BLaER1 treated with 17β-estradiol and CSF1 and Interleukin-3, amounts not matched to agents 10 nM and 100 nM (cell line): ENCODE measurements at regions not wholly inside any gene's neighbourhood (a gene's known extent, or its start where the extent isn't known, plus 50 kb on each side); places are given as distances from the start of the nearest gene placed in this dataset.

ENCODE experiments used
- H3K27ac ChIP-seq, 11 experiments: shearing (Covaris generic); formaldehyde crosslinking; 2 replicates each; pipeline ENCODE4 v1.8.1; 2022
- H3K27me3 ChIP-seq, 11 experiments: shearing (Covaris generic); formaldehyde crosslinking; 2 replicates each; pipeline ENCODE4 v1.8.1; 2022
- H3K36me3 ChIP-seq, 11 experiments: shearing (Covaris generic); formaldehyde crosslinking; 2 replicates each; pipeline ENCODE4 v1.8.1; 2022
- H3K4me1 ChIP-seq, 10 experiments: shearing (Covaris generic); formaldehyde crosslinking; 2 replicates each; pipeline ENCODE4 v1.8.1; 2022
- H3K4me2 ChIP-seq, 11 experiments: shearing (Covaris generic); formaldehyde crosslinking; 2 replicates each; pipeline ENCODE4 v1.8.1; 2022
- H3K4me3 ChIP-seq, 10 experiments: shearing (Covaris generic); formaldehyde crosslinking; 2 replicates each; pipeline ENCODE4 v1.8.1; 2022
- H3K9ac ChIP-seq, 11 experiments: shearing (Covaris generic); formaldehyde crosslinking; 2 replicates each; pipeline ENCODE4 v1.8.1; 2022
- H3K9me3 ChIP-seq, 11 experiments: shearing (Covaris generic); formaldehyde crosslinking; replicated peaks in 1 of 11; 2 replicates each; pipeline ENCODE4 v1.8.1; 2022
- H4K20me1 ChIP-seq, 11 experiments: shearing (Covaris generic); formaldehyde crosslinking; 2 replicates each; pipeline ENCODE4 v1.8.1; 2022
- Cebpa-rat ChIP-seq, 11 experiments: shearing (Covaris generic); IDR thresholded peaks; 2 replicates each; pipeline ENCODE4 v1.8.1; 2022

DNA sequence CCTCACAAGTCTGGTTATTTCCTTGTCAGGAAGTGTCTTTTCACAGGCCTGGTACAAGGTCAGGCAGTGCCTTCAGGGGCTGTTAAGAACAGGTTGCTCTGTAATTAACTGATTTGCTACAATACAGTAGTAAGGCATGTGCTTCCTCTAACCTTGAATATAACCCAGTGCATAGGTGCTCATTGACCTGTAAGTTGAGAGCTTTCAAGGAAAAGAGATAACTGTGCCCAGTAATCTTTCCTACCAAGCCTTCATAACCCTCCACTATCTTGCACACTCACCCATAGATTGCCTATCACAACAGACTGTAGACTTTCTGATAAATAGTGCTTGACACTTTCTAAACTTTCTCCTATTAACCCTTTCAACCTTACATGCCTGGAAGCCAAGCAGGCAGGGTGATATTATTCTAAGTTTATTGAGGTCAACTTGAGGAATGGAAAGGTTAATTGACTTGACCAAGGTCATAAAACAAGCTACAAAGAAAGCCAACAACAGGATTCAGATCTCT, 148.1 kb downstream of the PPARGC1A start:
- TF ChIP-seq Cebpa-rat (IDR thresholded peaks at IDR 0.05): no peak

DNA sequence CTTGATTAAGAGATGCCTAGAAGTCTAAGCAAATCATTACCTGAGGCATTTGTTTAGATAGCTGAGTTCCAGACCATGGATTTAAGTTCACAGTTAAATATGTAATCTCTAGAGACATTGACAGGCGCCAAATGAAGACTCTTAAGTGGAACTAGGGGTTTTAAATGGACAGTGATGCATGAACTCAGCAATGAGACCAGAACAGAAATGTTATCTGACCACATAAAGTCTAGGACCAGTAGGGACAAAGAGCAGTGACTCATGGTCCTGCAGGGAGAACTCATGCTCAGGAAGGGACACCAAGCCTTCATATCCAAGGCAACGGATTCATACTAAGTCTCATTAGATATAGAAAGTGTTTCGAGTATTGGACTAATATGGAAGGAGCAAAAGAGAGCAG, 152.3 kb downstream of the PPARGC1A start:
- TF ChIP-seq Cebpa-rat (IDR thresholded peaks at IDR 0.05): no peak
- H3K9ac ChIP-seq: no peak overlapping the region

More for the DNA sequence above, 148.1 kb downstream of the PPARGC1A start:
- Histone ChIP-seq H3K27ac (no peak overlapping the region), H3K9me3 (peaks cover 0 to 8% (median 0%) of the 10 kb centered on the region in 11 experiments; a peak in 2 of 22 replicates), H3K4me1 (no peaks in the 10 kb centered on the region), H3K4me2 (no peak overlapping the region), H3K4me3 (no peak overlapping the region), H3K27me3 (no peaks in the 10 kb centered on the region), H4K20me1 (no peaks in the 10 kb centered on the region), H3K9ac (no peak overlapping the region), H3K36me3 (no peaks in the 10 kb centered on the region)

DNA sequence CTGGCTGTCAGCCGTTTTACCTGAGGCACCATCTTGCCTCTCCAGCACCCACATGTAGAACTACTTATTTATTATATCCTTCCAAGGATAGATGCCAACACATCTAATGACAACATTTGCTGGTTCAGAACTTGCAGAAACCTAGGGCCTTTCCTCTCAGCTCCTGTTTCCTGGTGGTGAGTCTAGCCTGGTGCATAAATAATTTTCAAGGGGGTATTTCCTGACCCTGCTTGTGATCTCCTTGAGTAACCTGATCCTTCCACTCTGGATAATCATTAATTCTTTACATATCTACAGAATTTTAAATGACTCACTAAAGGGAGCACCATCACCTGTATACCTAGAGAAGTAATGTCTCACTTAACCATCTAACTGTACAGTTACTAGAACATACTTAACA, 153.4 kb downstream of the PPARGC1A start:
- Histone ChIP-seq H3K4me3 (no peak overlapping the region), H3K9me3 (no peaks in the 10 kb centered on the region), H3K4me2 (no peak overlapping the region), H3K9ac (no peak overlapping the region), H3K27ac (no peak overlapping the region), H3K27me3 (no peaks in the 10 kb centered on the region), H3K36me3 (no peaks in the 10 kb centered on the region), H4K20me1 (no peaks in the 10 kb centered on the region), H3K4me1 (no peaks in the 10 kb centered on the region)
- TF ChIP-seq Cebpa-rat (IDR thresholded peaks at IDR 0.05): no peak

More for the DNA sequence above, 152.3 kb downstream of the PPARGC1A start:
- Histone ChIP-seq H3K27ac (no peak overlapping the region), H3K36me3 (no peaks in the 10 kb centered on the region), H3K4me3 (no peak overlapping the region), H3K9me3 (no peaks in the 10 kb centered on the region), H4K20me1 (no peaks in the 10 kb centered on the region), H3K4me2 (no peak overlapping the region), H3K27me3 (no peaks in the 10 kb centered on the region), H3K4me1 (no peaks in the 10 kb centered on the region)

DNA sequence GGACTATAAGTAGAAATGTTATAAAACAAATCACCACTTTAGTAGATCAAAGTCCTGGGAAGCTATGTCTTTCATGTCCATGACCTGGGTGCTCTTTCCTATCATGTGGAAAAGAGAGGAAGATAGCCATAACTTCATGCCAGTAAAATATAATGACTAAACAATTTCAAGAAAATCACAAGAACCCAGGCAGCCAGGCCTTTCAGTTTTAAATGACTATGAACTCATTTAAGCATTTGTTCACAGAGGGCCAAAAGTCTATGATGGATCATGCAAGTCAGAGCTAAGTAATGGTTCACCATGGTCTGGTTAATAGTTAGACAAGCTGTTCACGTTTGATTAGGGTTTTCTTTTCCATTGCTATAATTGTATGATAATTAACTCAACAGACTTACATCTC, 155.8 kb downstream of the PPARGC1A start:
- Histone ChIP-seq H3K4me2 (no peak overlapping the region), H4K20me1 (no peaks in the 10 kb centered on the region), H3K4me3 (no peak overlapping the region), H3K27ac (no peak overlapping the region), H3K36me3 (no peaks in the 10 kb centered on the region), H3K4me1 (peaks cover 0 to 6% (median 0%) of the 10 kb centered on the region in 10 experiments; a peak in 4 of 20 replicates), H3K9ac (no peak overlapping the region), H3K9me3 (no peaks in the 10 kb centered on the region), H3K27me3 (no peaks in the 10 kb centered on the region)
- no peak for TF ChIP-seq Cebpa-rat (IDR thresholded peaks at IDR 0.05)

DNA sequence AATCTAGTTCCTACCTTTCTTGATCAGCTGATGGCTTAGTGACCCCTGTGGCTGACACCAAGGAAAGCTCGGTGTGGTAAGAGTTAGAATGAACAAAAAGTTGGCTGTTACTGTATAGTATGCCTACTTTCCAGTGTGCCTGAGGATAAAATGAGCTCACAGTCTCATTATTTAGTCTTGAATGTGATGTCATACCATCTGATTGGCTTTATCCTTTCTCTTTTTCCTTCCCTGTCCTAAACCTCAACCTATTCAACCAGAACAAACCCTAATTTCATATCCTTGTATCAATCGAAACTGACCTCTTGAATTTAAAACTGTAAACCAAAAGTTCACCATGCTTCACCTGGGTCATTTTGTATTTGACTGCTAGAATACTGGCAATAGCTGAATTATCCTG, 156.4 kb downstream of the PPARGC1A start:
- Histone ChIP-seq H3K27me3 (no peaks in the 10 kb centered on the region), H3K4me2 (no peak overlapping the region), H3K4me1 (peaks cover 0 to 12% (median 0%) of the 10 kb centered on the region in 10 experiments; a peak in 5 of 20 replicates), H3K9ac (no peak overlapping the region), H3K9me3 (no peaks in the 10 kb centered on the region), H3K27ac (no peak overlapping the region), H3K4me3 (no peak overlapping the region), H3K36me3 (no peaks in the 10 kb centered on the region), H4K20me1 (no peaks in the 10 kb centered on the region)
- no peak for TF ChIP-seq Cebpa-rat (IDR thresholded peaks at IDR 0.05)

DNA sequence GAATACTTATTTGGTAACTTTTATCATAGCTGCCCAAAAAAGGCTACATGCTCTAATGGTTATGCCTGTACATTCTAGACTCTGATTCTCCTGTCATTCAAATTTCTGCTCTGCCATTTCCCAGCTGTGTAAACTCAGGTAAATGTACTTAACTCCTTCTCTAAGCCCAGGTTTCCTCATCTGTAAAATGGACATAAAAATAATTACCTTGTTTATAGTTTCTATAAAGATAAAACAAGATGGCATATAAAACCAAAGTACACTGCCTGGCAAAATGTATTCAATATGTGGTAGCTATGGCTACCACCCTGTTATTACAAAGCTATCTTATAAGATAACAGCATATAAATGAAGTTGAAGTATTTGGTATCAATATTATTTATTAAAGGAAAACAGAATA, 158.8 kb downstream of the PPARGC1A start:
- no peak overlapping the region for H3K27ac ChIP-seq
- H3K4me2 ChIP-seq: no peak overlapping the region
- H3K36me3 ChIP-seq: no peaks in the 10 kb centered on the region
- no peaks in the 10 kb centered on the region for H3K9me3 ChIP-seq
- no peak overlapping the region for H3K9ac ChIP-seq
- TF ChIP-seq Cebpa-rat (IDR thresholded peaks at IDR 0.05): no peak
- peaks cover 0 to 17% (median 0%) of the 10 kb centered on the region in 10 experiments; a peak in 5 of 20 replicates for H3K4me1 ChIP-seq
- H3K27me3 ChIP-seq: no peaks in the 10 kb centered on the region
- H4K20me1 ChIP-seq: no peaks in the 10 kb centered on the region
- H3K4me3 ChIP-seq: no peak overlapping the region

DNA sequence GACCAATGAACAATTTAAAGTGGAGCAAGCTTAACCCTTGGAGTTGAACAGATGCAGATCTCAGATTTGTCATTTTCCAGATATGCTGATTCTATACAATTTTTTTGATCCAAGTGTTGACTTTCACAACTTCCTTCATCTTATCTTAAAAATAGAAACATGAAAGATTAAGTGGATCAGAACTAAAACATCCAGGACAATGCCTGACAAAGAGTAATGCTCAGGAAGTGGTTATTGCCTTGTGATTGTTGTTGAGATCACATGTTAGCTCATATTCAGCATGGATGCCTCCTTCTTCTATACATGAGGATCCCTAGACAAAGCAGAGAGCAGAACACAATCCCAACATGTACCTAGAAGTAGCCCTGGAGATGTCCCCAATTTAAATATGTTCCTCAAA, 160.9 kb downstream of the PPARGC1A start:
- Histone ChIP-seq H3K4me2 (peak overlapping the region in 3 of 11 experiments; percentile 22 to 57 (median 48); a peak in 4 of 22 replicates), H3K4me3 (no peak overlapping the region), H3K4me1 (peaks cover 0 to 17% (median 0%) of the 10 kb centered on the region in 10 experiments; a peak in 5 of 20 replicates), H4K20me1 (no peaks in the 10 kb centered on the region), H3K9ac (no peak overlapping the region), H3K36me3 (no peaks in the 10 kb centered on the region), H3K9me3 (no peaks in the 10 kb centered on the region), H3K27ac (peak overlapping the region in 1 of 11 experiments; percentile 10; a peak in 1 of 22 replicates), H3K27me3 (no peaks in the 10 kb centered on the region)
- no peak for TF ChIP-seq Cebpa-rat (IDR thresholded peaks at IDR 0.05)

DNA sequence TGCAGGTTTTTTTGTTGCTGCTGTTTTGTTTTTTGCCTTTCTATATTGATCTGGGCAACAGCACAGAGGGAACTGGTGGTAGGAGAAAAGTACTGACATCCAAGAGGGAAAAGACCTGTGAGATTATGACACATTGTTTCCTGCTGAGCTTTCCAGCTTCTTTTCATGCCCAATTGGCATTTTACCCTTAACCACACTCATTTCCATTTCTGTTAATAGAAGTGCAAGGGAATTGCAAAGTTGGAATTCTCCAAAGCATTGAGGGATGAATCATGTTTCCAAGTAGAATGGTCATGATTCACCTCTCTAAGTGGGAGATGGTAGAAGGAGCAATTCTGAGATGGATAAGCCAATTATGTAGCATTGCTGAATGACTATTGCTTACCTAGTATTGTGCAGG, 161.5 kb downstream of the PPARGC1A start:
- H3K4me1 ChIP-seq: peaks cover 0 to 17% (median 0%) of the 10 kb centered on the region in 10 experiments; a peak in 5 of 20 replicates
- H3K9ac ChIP-seq: no peak overlapping the region
- no peaks in the 10 kb centered on the region for H3K36me3 ChIP-seq
- peak overlapping the region in 3 of 11 experiments; percentile 22 to 57 (median 48); a peak in 4 of 22 replicates for H3K4me2 ChIP-seq
- H3K27ac ChIP-seq: no peak overlapping the region; a peak in 1 of 22 replicates
- H4K20me1 ChIP-seq: no peaks in the 10 kb centered on the region
- no peak for TF ChIP-seq Cebpa-rat (IDR thresholded peaks at IDR 0.05)
- H3K27me3 ChIP-seq: no peaks in the 10 kb centered on the region
- no peak overlapping the region for H3K4me3 ChIP-seq
- no peaks in the 10 kb centered on the region for H3K9me3 ChIP-seq

DNA sequence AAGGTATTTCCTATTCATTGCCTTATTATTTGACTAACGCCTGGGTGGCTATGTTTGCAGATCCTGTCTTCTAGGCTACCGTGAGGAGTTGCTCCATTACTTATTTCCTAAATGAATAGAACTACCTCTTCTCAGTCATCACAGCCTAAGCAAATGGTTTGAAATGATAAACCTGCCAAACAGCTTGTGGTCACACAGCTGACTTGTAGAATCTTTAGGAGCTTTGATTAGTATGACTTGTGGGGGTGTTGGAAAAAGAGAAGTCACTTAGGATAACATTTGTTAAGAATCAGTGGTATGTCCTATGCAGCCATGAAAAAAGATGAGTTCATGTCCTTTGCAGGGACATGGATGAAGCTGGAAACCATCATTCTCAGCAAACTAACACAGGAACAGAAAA, 169.3 kb downstream of the PPARGC1A start:
- Histone ChIP-seq H3K27ac (no peak overlapping the region), H3K4me3 (no peak overlapping the region), H3K9me3 (no peaks in the 10 kb centered on the region), H3K4me2 (no peak overlapping the region), H4K20me1 (no peaks in the 10 kb centered on the region), H3K4me1 (no peaks in the 10 kb centered on the region), H3K36me3 (no peaks in the 10 kb centered on the region), H3K9ac (no peak overlapping the region), H3K27me3 (no peaks in the 10 kb centered on the region)
- TF ChIP-seq Cebpa-rat (IDR thresholded peaks at IDR 0.05): no peak

DNA sequence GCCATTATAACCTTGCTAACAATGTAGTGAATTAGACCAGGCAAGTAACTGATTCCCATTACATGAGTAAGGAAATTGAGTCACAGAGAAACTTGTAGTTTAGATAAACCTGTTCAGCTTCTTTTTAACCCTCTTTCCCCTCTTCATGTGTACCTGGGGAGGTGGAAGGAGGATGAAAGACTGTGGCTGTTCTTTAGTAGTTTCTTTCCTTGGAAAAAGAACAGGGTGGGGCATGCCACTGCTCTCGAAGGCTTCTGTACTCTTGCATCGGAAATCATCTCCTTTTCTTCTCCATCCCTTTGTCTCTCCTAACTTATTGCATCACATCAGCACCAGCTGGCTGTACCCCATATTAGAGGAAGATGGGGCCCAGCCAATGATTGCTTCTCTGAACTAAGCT, 171.4 kb downstream of the PPARGC1A start:
- no peaks in the 10 kb centered on the region for H3K4me1 ChIP-seq
- H3K9me3 ChIP-seq: no peaks in the 10 kb centered on the region
- H3K27me3 ChIP-seq: no peaks in the 10 kb centered on the region
- H3K4me3 ChIP-seq: no peak overlapping the region
- no peaks in the 10 kb centered on the region for H3K36me3 ChIP-seq
- no peak overlapping the region for H3K9ac ChIP-seq
- TF ChIP-seq Cebpa-rat (IDR thresholded peaks at IDR 0.05): no peak; a peak in 1 of 22 replicates
- H4K20me1 ChIP-seq: no peaks in the 10 kb centered on the region
- H3K27ac ChIP-seq: no peak overlapping the region
- no peak overlapping the region for H3K4me2 ChIP-seq
